CD14-positive monocyte (primary cell): ENCODE measurements at regions not wholly inside any gene's neighbourhood (a gene's known extent, or its start where the extent isn't known, plus 50 kb on each side); places are given as distances from the start of the nearest gene placed in this dataset.

ENCODE experiments used
- DNase-seq, 3 donors: peaks; one replicate each; pipeline ENCODE4 v3.0.0-alpha.2; 2011 to 2022
- H2AFZ ChIP-seq: 2 replicates; pipeline ENCODE4 v1.6.0; 2012; ENCODE audit warnings: mild to moderate bottlenecking, low read depth, low read length, inconsistent platforms; ENCODE audit not compliant: insufficient read depth, poor library complexity, severe bottlenecking
- H3K27ac ChIP-seq, 2 donors: 1 replicate in 1 of 2; 2 replicates in 1 of 2; pipeline ENCODE4 v1.5.1; 2012 to 2013; ENCODE audit warnings: low read length in 2 of 2, control low read depth in 1 of 2, inconsistent platforms in 1 of 2, low read depth in 1 of 2, mild to moderate bottlenecking in 1 of 2
- H3K27me3 ChIP-seq, 2 donors: one replicate each; pipeline versions ENCODE4 v1.6.0 to v1.6.1; 2011 to 2013; ENCODE audit warnings: low read length in 2 of 2; ENCODE audit not compliant: control insufficient read depth in 2 of 2, insufficient read depth in 2 of 2
- H3K36me3 ChIP-seq, 2 donors: replicated peaks in 1 of 2; 1 replicate in 1 of 2; 2 replicates in 1 of 2; pipeline versions ENCODE4 v1.5.1 to v1.6.1; 2012 to 2013; ENCODE audit warnings: low read length in 2 of 2, control low read depth in 1 of 2, inconsistent platforms in 1 of 2, mild to moderate bottlenecking in 1 of 2; ENCODE audit not compliant: insufficient read depth in 2 of 2, control insufficient read depth in 1 of 2
- H3K4me1 ChIP-seq, 2 donors: 1 replicate in 1 of 2; 2 replicates in 1 of 2; pipeline versions ENCODE4 v1.5.1 to v1.6.1; 2012 to 2013; ENCODE audit warnings: low read length in 2 of 2, control low read depth in 1 of 2, inconsistent platforms in 1 of 2, mild to moderate bottlenecking in 1 of 2, moderate library complexity in 1 of 2; ENCODE audit not compliant: insufficient read depth in 2 of 2, control insufficient read depth in 1 of 2
- H3K4me2 ChIP-seq: replicated peaks from 2 replicates; pipeline ENCODE3; 2012; ENCODE audit warnings: low read length, moderate library complexity, mild to moderate bottlenecking; ENCODE audit not compliant: poor library complexity, severe bottlenecking; ENCODE audit errors: extremely low read depth
- H3K4me3 ChIP-seq, 3 experiments: fragments of 200-600 bp in 1 of 3; sonication (generic) in 1 of 3; replicated peaks in 1 of 3; 1 replicate in 2 of 3; 2 replicates in 1 of 3; pipeline ENCODE4 v1.5.1; 2011 to 2013; ENCODE audit warnings: low read length in 3 of 3, mild to moderate bottlenecking in 3 of 3, control low read depth in 2 of 3, low read depth in 2 of 3, inconsistent platforms in 1 of 3, moderate library complexity in 1 of 3
- H3K79me2 ChIP-seq: 2 replicates; pipeline ENCODE4 v1.6.0; 2012; ENCODE audit warnings: mild to moderate bottlenecking, control low read depth, inconsistent platforms, low read length, moderate library complexity; ENCODE audit not compliant: insufficient read depth
- H3K9ac ChIP-seq: 2 replicates; pipeline ENCODE4 v1.6.0; 2017; ENCODE audit warnings: low read length, mild to moderate bottlenecking; ENCODE audit not compliant: insufficient read depth, poor library complexity, severe bottlenecking
- H3K9me3 ChIP-seq, 2 donors: replicated peaks in 1 of 2; 1 replicate in 1 of 2; 2 replicates in 1 of 2; pipeline versions ENCODE4 v1.5.1 to v1.6.1; 2012 to 2013; ENCODE audit warnings: low read length in 2 of 2, control low read depth in 1 of 2; ENCODE audit not compliant: control insufficient read depth in 1 of 2, insufficient read depth in 1 of 2
- H4K20me1 ChIP-seq: 2 replicates; pipeline ENCODE4 v1.6.0; 2012; ENCODE audit warnings: mild to moderate bottlenecking, low read length, control low read depth, moderate library complexity; ENCODE audit not compliant: insufficient read depth
- H3K27ac Mint-ChIP-seq, 7 donors: one replicate each; pipeline ENCODE4 v1.8.0; 2020; ENCODE audit warnings: mild to moderate bottlenecking in 7 of 7, mixed read lengths in 7 of 7, moderate library complexity in 6 of 7, inconsistent platforms in 2 of 7
- H3K27me3 Mint-ChIP-seq, 3 donors: one replicate each; pipeline ENCODE4 v1.8.0; 2021 to 2022; ENCODE audit warnings: low read depth in 3 of 3, mild to moderate bottlenecking in 3 of 3, mixed read lengths in 3 of 3, moderate library complexity in 3 of 3, inconsistent platforms in 1 of 3
- H3K36me3 Mint-ChIP-seq, 2 donors: one replicate each; pipeline ENCODE4 v1.8.0; 2020; ENCODE audit warnings: mixed read lengths in 2 of 2, inconsistent platforms in 1 of 2, mild to moderate bottlenecking in 1 of 2
- H3K4me1 Mint-ChIP-seq: one replicate; pipeline ENCODE4 v1.8.0; 2020; ENCODE audit warnings: mild to moderate bottlenecking, mixed read lengths
- H3K4me3 Mint-ChIP-seq, 2 donors: one replicate each; pipeline ENCODE4 v1.8.0; 2020; ENCODE audit warnings: mild to moderate bottlenecking in 2 of 2, mixed read lengths in 2 of 2, moderate library complexity in 1 of 2
- H3K9me3 Mint-ChIP-seq, 7 donors: one replicate each; pipeline ENCODE4 v1.8.0; 2020 to 2022; ENCODE audit warnings: mixed read lengths in 7 of 7, mild to moderate bottlenecking in 6 of 7, moderate library complexity in 6 of 7, inconsistent platforms in 2 of 7
- WGBS: methylation state at CpG from one replicate; pipeline ENCODE4 v1.1.5; 2013; ENCODE audit warnings: missing lambda C conversion rate; ENCODE audit not compliant: insufficient coverage; 5-methylcytosine and 5-hydroxymethylcytosine counted together
- intact Hi-C, 2 donors: fragments of 100-400 bp; cut with micrococcal nuclease; formaldehyde crosslinking; loops; one replicate each; pipeline versions ENCODE4 v1.15.0 to v1.15.1; 2023
- TF ChIP-seq, protein P1 (sequence below): fragments of 200-600 bp; IDR thresholded peaks from one replicate; pipeline ENCODE4 v1.8.0; 2022; ENCODE audit warnings: antibody characterized with exemption, mild to moderate bottlenecking

DNA sequence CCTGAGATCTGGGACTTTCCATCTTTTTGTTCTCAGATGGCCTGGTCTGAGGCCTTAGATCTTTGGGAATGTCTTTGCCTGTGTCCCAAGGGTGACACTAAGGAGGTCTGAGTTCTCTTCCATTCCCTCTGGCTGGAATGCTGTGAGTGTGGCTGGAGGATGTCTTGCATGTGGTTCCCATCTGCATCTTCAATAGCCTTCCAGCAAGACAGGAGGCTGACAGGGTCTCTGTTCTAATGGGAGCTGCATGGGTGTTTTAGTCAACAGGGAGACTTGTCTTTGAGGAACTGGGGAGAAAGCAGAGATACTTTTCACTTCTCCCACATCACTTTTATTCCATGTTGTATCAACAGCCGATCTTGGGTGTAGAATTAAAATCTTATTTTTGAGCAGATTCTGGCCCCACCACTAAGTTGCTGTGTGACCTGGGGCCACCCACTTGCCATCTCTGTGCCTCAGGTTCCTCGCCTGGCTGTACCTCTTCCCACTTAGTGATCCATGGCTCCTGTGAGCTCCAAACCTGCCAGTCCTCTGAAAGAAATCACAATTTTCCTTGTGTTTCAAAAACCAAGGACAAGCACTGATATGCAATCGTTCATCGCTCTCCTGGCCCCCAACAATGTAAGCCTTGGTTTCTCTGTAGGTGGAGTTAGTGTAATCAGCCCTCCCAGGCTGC lies 75.2 kb downstream of the LSM3 start:
- Histone ChIP-seq H3K9me3 (no peaks in the 10 kb centered on the region), H4K20me1 (no peaks in the 10 kb centered on the region), H3K27me3 (no peaks in the 10 kb centered on the region), H2AFZ (no peak overlapping the region), H3K9ac (no peak overlapping the region), H3K79me2 (no peaks in the 10 kb centered on the region), H3K27ac (no peak overlapping the region), H3K4me3 (no peak overlapping the region), H3K4me1 (no peaks in the 10 kb centered on the region), H3K36me3 (no peaks in the 10 kb centered on the region), H3K4me2 (no peak overlapping the region)
- Mint-ChIP-seq H3K36me3 (no peaks in the 10 kb centered on the region), H3K4me3 (no peak overlapping the region), H3K9me3 (no peaks in the 10 kb centered on the region), H3K27me3 (peaks cover 0 to 2% (median 1%) of the 10 kb centered on the region in 3 donors), H3K4me1 (no peaks in the 10 kb centered on the region), H3K27ac (no peak overlapping the region)
- DNase-seq, result no peak
- TF ChIP-seq, protein P1, sequence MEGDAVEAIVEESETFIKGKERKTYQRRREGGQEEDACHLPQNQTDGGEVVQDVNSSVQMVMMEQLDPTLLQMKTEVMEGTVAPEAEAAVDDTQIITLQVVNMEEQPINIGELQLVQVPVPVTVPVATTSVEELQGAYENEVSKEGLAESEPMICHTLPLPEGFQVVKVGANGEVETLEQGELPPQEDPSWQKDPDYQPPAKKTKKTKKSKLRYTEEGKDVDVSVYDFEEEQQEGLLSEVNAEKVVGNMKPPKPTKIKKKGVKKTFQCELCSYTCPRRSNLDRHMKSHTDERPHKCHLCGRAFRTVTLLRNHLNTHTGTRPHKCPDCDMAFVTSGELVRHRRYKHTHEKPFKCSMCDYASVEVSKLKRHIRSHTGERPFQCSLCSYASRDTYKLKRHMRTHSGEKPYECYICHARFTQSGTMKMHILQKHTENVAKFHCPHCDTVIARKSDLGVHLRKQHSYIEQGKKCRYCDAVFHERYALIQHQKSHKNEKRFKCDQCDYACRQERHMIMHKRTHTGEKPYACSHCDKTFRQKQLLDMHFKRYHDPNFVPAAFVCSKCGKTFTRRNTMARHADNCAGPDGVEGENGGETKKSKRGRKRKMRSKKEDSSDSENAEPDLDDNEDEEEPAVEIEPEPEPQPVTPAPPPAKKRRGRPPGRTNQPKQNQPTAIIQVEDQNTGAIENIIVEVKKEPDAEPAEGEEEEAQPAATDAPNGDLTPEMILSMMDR, result no peak
- intact Hi-C loops, result no loop called here
- WGBS, result no CpG with 5 or more reads among the region's 4 CpGs

DNA sequence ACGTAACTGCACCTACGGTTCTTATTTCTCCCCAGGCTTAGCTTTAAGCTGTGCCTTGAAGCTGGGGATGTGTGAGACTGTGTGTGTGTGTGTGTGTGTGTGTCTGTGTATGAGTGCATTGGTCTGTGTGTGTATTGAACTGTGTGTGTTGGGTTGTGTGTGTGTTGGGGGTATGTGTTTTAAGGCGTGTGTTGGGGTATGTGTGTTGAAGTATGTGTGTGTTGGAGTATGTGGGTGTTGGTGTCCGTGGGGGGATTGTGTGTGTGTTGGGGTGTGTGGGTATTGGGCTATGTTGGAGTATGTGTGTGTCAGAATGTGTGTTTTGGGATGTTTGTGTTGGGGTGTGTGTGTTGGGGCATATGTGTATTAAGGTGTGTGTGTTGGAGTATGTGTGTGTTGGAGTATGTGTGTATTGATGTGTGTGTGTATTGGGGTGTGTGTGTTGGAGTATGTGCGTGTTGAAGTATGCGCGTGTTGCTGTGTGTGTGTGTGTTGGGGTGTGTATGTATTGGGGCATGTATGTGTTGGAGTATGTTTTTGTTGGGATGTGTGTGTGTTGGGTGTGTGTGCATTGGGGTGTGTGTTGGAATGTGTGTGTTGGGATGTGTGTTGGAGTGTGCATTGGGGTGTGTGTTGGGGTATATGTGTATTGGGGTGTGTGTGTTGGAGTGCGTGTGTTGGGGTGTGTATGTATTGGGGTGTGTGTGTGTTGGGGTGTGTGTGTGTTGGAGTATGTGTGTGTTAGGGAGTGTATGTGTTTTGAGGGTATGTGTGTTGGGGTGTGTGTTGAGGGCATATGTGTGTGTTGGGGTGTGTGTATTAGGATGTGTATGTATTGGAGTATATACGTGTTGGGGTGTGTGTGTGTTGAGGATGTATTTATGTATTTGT lies 76.4 kb downstream of the LSM3 start:
- H3K4me2 ChIP-seq, result no peak overlapping the region
- H4K20me1 ChIP-seq, result no peaks in the 10 kb centered on the region
- no peaks in the 10 kb centered on the region for H3K9me3 ChIP-seq
- Mint-ChIP-seq H3K36me3 (no peaks in the 10 kb centered on the region), H3K27me3 (peaks cover 0 to 1% (median 1%) of the 10 kb centered on the region in 3 donors), H3K9me3 (no peaks in the 10 kb centered on the region), H3K4me3 (no peak overlapping the region), H3K27ac (no peak overlapping the region), H3K4me1 (no peaks in the 10 kb centered on the region)
- 89% methylated on average over 7 of the region's 9 CpGs for WGBS
- TF ChIP-seq, protein P1, result no peak
- no peak overlapping the region for H2AFZ ChIP-seq
- no peaks in the 10 kb centered on the region for H3K4me1 ChIP-seq
- H3K9ac ChIP-seq, result no peak overlapping the region
- no peaks in the 10 kb centered on the region for H3K79me2 ChIP-seq
- no peaks in the 10 kb centered on the region for H3K36me3 ChIP-seq
- H3K4me3 ChIP-seq, result no peak overlapping the region
- intact Hi-C loops, result no loop called here
- no peak for DNase-seq
- no peaks in the 10 kb centered on the region for H3K27me3 ChIP-seq
- no peak overlapping the region for H3K27ac ChIP-seq
